Panc1 (cell line): ENCODE measurements at regions not wholly inside any gene's neighbourhood (a gene's known extent, or its start where the extent isn't known, plus 50 kb on each side); places are given as distances from the start of the nearest gene placed in this dataset.

Source experiments
- ATAC-seq: fragments of 200-7000 bp; cut with Tn5 transposase; 2 replicates; pipeline ENCODE4 v1.9.1; 2020; ENCODE audit warnings: mild to moderate bottlenecking, moderate library complexity
- BruUV-seq: library from RNA; stranded (reverse); fragments of 400-500 nt; replicated peaks from 2 replicates; lab custom pipeline; 2021; lab: Mats Ljungman, UMichigan
- CTCF ChIA-PET: fragments of 300-600 bp; sonication (Branson Sonifier 250); formaldehyde crosslinking; loops from one replicate; lab custom pipeline; 2022; ENCODE audit warnings: antibody characterized with exemption; lab: Charles Lee
- POLR2A ChIA-PET: fragments of 300-600 bp; sonication (Branson Sonifier 250); formaldehyde crosslinking; loops from one replicate; lab custom pipeline; 2022; ENCODE audit warnings: antibody characterized with exemption; lab: Charles Lee
- DNase-seq: peaks from one replicate; pipeline ENCODE4 v3.0.0-alpha.2; 2010; ENCODE audit warnings: low read depth, low spot score
- H3K27ac ChIP-seq: 2 replicates; pipeline ENCODE4 v1.5.1; 2011; ENCODE audit warnings: mild to moderate bottlenecking, low read length, inconsistent platforms
- H3K27me3 ChIP-seq: fragments of 200-500 bp; sonication (Bioruptor generic); 2 replicates; pipeline ENCODE4 v1.6.0; 2014; ENCODE audit warnings: low read length, inconsistent platforms; ENCODE audit not compliant: control insufficient read depth, insufficient read depth
- H3K36me3 ChIP-seq: fragments of 200-500 bp; sonication (Bioruptor generic); 2 replicates; pipeline ENCODE4 v1.5.1; 2014; ENCODE audit warnings: inconsistent platforms, mild to moderate bottlenecking, low read length, moderate library complexity; ENCODE audit not compliant: control insufficient read depth, insufficient read depth
- H3K4me1 ChIP-seq: 2 replicates; pipeline ENCODE4 v1.5.1; 2011; ENCODE audit warnings: inconsistent platforms, mild to moderate bottlenecking, low read length, moderate library complexity; ENCODE audit not compliant: control insufficient read depth, insufficient read depth
- H3K4me3 ChIP-seq, 2 experiments: 2 replicates each; pipeline ENCODE4 v1.5.1; 2011 to 2012; ENCODE audit warnings: low read depth in 2 of 2, low read length in 2 of 2, mild to moderate bottlenecking in 2 of 2, inconsistent platforms in 1 of 2, moderate library complexity in 1 of 2
- H3K9me3 ChIP-seq: fragments of 200-500 bp; sonication (Bioruptor generic); 2 replicates; pipeline ENCODE4 v1.5.1; 2014; ENCODE audit warnings: low read depth, mild to moderate bottlenecking, inconsistent platforms, low read length, moderate library complexity; ENCODE audit not compliant: control insufficient read depth, insufficient read depth
- POLR2AphosphoS5 ChIP-seq: IDR thresholded peaks from 2 replicates; pipeline ENCODE4 v1.6.1; 2012; ENCODE audit warnings: mild to moderate bottlenecking, low read depth, low read length, moderate library complexity
- SIN3A ChIP-seq: IDR thresholded peaks from 2 replicates; pipeline ENCODE4 v1.6.1; 2012; ENCODE audit warnings: low read depth, mild to moderate bottlenecking, low read length, moderate library complexity, borderline replicate concordance; ENCODE audit not compliant: insufficient read depth
- TCF7L2 ChIP-seq: IDR thresholded peaks from 2 replicates; pipeline ENCODE4 v1.6.1; 2011; ENCODE audit warnings: mild to moderate bottlenecking, low read depth, low read length, inconsistent platforms
- in situ Hi-C: cut with HindIII; loops from 2 replicates; pipeline ENCODE4 v1.10.0; 2016; ENCODE audit warnings: low sequenced_read_pairs, low pct_unique_long_range_greater_than_20kb
- intact Hi-C: fragments of 100-400 bp; cut with micrococcal nuclease; formaldehyde crosslinking; loops from one replicate; pipeline ENCODE4 v1.10.0; 2022; ENCODE audit not compliant: unreplicated experiment
- TF ChIP-seq, protein P1 (sequence below), 2 experiments: IDR thresholded peaks; 2 replicates each; pipeline ENCODE4 v1.6.1; 2011 to 2012; ENCODE audit warnings: low read depth in 2 of 2, control low read depth in 1 of 2, low read length in 1 of 2, mild to moderate bottlenecking in 1 of 2, moderate library complexity in 1 of 2; ENCODE audit not compliant: insufficient read depth in 1 of 2
- TF ChIP-seq, protein P2 (sequence below): fragments of 450-650 bp; IDR thresholded peaks from 2 replicates; pipeline ENCODE4 v1.5.1; 2017; ENCODE audit warnings: mild to moderate bottlenecking

DNA sequence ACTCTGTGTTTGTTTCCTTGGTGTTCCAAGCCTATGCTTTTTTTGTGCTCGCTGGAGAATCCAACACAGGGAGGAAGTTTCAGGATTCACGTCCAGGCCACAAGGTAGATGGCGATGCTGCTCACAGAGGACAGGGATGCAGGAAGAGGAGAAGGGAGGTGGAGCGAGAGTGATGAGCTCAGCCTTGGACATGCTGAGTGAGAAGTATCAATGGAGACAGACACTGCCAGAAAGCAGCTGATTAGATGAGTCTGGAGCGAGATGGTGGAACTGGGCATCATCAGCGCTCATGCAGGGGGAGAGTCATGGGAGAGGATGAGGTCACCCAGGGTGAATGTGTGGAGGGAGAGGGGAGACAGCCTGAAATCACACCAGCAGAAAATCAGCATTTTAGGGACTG is 110.0 kb downstream of the GLUL start:
- no peaks in the 10 kb centered on the region for H3K36me3 ChIP-seq
- DNase-seq (no peak), ATAC-seq (no peak)
- TF ChIP-seq TCF7L2 (no peak), SIN3A (no peak), POLR2AphosphoS5 (no peak)
- TF ChIP-seq, protein P1, sequence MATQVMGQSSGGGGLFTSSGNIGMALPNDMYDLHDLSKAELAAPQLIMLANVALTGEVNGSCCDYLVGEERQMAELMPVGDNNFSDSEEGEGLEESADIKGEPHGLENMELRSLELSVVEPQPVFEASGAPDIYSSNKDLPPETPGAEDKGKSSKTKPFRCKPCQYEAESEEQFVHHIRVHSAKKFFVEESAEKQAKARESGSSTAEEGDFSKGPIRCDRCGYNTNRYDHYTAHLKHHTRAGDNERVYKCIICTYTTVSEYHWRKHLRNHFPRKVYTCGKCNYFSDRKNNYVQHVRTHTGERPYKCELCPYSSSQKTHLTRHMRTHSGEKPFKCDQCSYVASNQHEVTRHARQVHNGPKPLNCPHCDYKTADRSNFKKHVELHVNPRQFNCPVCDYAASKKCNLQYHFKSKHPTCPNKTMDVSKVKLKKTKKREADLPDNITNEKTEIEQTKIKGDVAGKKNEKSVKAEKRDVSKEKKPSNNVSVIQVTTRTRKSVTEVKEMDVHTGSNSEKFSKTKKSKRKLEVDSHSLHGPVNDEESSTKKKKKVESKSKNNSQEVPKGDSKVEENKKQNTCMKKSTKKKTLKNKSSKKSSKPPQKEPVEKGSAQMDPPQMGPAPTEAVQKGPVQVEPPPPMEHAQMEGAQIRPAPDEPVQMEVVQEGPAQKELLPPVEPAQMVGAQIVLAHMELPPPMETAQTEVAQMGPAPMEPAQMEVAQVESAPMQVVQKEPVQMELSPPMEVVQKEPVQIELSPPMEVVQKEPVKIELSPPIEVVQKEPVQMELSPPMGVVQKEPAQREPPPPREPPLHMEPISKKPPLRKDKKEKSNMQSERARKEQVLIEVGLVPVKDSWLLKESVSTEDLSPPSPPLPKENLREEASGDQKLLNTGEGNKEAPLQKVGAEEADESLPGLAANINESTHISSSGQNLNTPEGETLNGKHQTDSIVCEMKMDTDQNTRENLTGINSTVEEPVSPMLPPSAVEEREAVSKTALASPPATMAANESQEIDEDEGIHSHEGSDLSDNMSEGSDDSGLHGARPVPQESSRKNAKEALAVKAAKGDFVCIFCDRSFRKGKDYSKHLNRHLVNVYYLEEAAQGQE (IDR thresholded peaks at IDR 0.05; ENCODE audit: insufficient read depth in 1 of 2, low read depth in 2 of 2, low read length in 1 of 2), result no peak
- TF ChIP-seq, protein P2, sequence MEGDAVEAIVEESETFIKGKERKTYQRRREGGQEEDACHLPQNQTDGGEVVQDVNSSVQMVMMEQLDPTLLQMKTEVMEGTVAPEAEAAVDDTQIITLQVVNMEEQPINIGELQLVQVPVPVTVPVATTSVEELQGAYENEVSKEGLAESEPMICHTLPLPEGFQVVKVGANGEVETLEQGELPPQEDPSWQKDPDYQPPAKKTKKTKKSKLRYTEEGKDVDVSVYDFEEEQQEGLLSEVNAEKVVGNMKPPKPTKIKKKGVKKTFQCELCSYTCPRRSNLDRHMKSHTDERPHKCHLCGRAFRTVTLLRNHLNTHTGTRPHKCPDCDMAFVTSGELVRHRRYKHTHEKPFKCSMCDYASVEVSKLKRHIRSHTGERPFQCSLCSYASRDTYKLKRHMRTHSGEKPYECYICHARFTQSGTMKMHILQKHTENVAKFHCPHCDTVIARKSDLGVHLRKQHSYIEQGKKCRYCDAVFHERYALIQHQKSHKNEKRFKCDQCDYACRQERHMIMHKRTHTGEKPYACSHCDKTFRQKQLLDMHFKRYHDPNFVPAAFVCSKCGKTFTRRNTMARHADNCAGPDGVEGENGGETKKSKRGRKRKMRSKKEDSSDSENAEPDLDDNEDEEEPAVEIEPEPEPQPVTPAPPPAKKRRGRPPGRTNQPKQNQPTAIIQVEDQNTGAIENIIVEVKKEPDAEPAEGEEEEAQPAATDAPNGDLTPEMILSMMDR, result no peak
- in situ Hi-C loops (no loop called here), intact Hi-C loops (no loop called here)
- no peak overlapping the region for H3K4me3 ChIP-seq
- BruUV-seq, result no TSS peak
- no peaks in the 10 kb centered on the region for H3K4me1 ChIP-seq
- H3K27ac ChIP-seq, result no peak overlapping the region
- ChIA-PET POLR2A (no interaction called here), CTCF (no interaction called here)
- H3K27me3 ChIP-seq, result no peaks in the 10 kb centered on the region
- H3K9me3 ChIP-seq, result no peaks in the 10 kb centered on the region

DNA sequence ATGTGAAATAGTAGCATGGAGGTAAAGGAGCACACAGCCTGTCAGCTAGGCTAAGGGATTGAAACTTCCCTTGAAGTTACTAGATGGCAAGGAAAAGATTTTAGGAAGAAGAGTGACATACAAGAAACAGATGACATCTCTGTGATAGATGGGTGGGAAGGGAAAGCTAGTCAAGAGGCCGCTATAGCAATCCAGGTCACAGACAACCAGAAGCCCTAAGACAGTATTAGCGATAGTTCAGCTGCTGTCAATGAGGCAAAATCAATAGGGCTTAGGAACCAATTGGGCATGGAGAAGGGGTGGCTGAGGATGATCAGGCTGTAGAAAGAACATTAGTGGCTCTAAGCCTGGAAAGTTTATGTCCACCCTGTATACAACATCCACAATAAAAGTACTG is 111.1 kb downstream of the GLUL start:
- ChIA-PET POLR2A (no interaction called here), CTCF (no interaction called here)
- ATAC-seq, result no peak
- DNase-seq, result no peak
- BruUV-seq, result no TSS peak
- intact Hi-C loops (no loop called here), in situ Hi-C loops (no loop called here)
- no peaks in the 10 kb centered on the region for H3K9me3 ChIP-seq
- H3K4me1 ChIP-seq, result no peaks in the 10 kb centered on the region
- TF ChIP-seq, protein P1 (IDR thresholded peaks at IDR 0.05; ENCODE audit: insufficient read depth in 1 of 2, low read depth in 2 of 2, low read length in 1 of 2), result no peak
- TF ChIP-seq TCF7L2 (no peak), POLR2AphosphoS5 (no peak), SIN3A (no peak)
- TF ChIP-seq, protein P2, result no peak
- H3K27me3 ChIP-seq, result no peaks in the 10 kb centered on the region
- no peaks in the 10 kb centered on the region for H3K36me3 ChIP-seq
- no peak overlapping the region for H3K27ac ChIP-seq
- H3K4me3 ChIP-seq, result no peak overlapping the region
